ENCODE measurements at regions not wholly inside any gene's neighbourhood (a gene's known extent, or its start where the extent isn't known, plus 50 kb on each side); places are given as distances from the start of the nearest gene placed in this dataset.

DNA sequence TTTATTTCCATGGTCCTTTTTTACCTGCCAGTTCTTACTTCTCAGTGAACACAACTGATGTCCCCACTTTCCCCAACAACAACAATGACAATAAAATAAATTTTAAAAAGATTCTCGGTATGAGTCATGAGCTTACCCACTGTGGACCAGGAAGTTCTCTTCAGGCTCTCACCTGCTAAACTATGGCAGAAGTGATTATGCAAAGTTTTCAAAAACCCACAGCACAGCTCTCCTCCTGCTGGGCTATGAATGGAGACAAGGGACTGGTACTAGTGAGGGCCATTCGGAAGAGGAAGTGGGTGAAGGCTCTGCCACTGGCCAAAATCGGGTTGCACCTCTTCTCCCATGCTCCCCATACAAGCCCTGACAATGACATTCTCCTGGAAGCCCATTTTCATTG, 429.4 kb downstream of the PIK3R1 start:
- ATAC-seq (ENCODE audit: low FRiP score) (no peak), DNase-seq (ENCODE audit: low spot score) (no peak)
- TF ChIP-seq, protein P1, sequence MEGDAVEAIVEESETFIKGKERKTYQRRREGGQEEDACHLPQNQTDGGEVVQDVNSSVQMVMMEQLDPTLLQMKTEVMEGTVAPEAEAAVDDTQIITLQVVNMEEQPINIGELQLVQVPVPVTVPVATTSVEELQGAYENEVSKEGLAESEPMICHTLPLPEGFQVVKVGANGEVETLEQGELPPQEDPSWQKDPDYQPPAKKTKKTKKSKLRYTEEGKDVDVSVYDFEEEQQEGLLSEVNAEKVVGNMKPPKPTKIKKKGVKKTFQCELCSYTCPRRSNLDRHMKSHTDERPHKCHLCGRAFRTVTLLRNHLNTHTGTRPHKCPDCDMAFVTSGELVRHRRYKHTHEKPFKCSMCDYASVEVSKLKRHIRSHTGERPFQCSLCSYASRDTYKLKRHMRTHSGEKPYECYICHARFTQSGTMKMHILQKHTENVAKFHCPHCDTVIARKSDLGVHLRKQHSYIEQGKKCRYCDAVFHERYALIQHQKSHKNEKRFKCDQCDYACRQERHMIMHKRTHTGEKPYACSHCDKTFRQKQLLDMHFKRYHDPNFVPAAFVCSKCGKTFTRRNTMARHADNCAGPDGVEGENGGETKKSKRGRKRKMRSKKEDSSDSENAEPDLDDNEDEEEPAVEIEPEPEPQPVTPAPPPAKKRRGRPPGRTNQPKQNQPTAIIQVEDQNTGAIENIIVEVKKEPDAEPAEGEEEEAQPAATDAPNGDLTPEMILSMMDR (IDR thresholded peaks at IDR 0.05) = no peak

DNA sequence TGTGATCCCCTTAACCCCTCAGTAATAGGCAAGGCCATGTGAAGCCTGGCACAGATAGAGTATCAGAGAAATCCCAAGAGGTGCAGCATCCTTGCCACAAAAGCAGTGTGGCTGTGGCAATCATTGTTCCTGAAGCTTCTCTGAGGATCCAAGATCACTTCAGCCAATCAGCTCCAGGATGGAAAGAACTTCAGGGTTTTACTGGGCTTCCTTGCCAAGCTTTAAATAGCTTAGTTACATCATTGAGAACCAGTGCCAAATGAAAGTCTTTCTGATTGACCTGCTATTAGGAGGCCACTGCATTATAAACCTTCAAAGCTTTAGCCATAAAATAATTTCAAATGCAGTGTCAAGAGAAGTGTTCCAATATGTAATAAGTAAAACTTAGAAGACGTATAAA, 430.6 kb downstream of the PIK3R1 start:
- DNase-seq (ENCODE audit: low spot score) (no peak), ATAC-seq (ENCODE audit: low FRiP score) (no peak)
- TF ChIP-seq, protein P1 (IDR thresholded peaks at IDR 0.05) = no peak

DNA sequence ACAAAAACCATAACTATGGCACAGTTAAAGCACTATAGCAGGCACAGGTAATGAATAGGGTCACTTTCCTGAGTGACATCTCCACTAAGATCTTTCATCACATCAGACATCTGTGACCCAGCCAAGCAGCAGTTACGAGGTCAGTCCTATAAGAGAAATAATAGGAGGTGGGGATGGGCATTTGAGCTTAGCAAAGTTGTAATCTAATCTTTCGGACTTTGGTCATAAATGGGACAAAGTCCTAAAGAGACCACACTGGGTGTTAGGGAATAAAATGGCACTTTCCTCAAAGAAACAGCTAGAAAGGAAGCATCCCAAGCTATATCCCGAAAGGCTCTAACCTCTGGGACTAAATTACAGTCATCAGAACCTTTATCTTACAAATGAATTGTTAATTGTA, 432.2 kb downstream of the PIK3R1 start:
- DNase-seq (ENCODE audit: low spot score) (no peak), ATAC-seq (ENCODE audit: low FRiP score) (no peak)
- TF ChIP-seq, protein P1 (IDR thresholded peaks at IDR 0.05) = no peak

DNA sequence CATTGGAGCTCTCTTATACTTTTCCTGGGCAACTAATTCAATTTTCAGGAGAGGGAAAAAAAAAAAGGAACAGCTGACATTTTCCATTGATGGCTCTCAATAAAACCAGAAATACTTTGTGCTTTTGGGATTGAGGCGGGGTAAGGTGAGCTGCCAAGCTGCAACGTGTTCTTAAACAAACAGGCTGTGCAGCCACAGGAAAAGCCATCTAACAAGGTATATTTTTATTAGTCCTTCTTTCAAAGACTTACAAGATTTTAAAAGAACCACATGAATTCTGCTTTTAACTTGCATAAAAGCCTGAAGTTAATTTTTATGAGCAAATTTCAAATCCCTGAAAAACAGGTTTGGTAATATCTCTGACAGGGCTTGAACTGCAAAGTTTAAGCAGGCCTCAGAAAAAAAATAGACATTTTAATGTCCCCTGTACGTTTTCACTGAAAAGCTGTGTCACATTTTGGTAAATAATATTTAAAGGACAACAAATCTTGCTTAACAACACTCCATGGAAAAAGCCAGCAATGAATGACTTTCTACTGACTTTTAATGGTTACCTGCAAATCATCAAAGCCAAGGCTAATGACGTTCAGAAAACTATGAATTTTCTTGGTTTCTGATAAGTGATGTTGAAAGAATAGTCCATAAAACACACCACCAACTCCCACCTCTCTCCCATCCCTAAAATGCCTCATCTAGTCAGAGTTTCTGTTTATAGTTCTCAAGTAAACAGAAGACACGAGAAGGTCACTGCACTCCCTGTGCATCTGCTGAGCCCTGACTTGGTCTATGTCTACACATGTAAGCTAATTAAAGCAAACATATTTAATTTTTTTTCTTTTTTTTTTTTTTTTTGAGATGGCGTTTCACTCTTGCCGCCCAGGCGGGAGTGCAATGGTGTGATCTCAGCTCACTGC, 433.6 kb downstream of the PIK3R1 start:
- no peak for DNase-seq (ENCODE audit: low spot score)
- no peak for ATAC-seq (ENCODE audit: low FRiP score)
- TF ChIP-seq, protein P1 (IDR thresholded peaks at IDR 0.05) = no peak

- ATAC-seq (ENCODE audit: low FRiP score) = peak; percentile 83
These were observed 437.0 kb downstream of the PIK3R1 start for GRCh38 chr5:68652534-68652965.

DNA sequence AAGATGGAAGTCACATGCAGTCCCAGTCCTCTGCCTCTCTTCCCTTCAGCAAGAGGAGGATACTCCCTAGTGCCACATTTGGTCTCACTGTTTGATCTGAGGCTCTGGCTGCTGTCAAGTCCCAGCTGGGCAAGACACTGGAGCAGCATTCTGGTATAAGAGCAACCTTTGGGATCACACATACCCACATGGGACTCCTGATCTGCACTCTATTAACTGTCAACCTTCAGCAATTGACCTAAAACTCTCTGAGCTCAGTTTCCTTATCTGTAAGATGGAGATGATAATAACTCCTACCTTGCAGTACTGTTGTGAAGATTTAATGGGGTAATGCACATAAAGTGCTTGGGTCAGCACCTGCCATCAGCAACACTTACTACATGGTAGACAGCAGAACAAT, 437.9 kb downstream of the PIK3R1 start:
- DNase-seq (ENCODE audit: low spot score) = no peak
- TF ChIP-seq, protein P1 (IDR thresholded peaks at IDR 0.05) = no peak
- no peak for ATAC-seq (ENCODE audit: low FRiP score)

More at GRCh38 chr5:68652534-68652965, 437.0 kb downstream of the PIK3R1 start:
- TF ChIP-seq, protein P1 (IDR thresholded peaks at IDR 0.05) = no peak
- no peak for DNase-seq (ENCODE audit: low spot score)

Measured in omental fat pad (tissue), 3 donors.